22Rv1 (cell line): ENCODE measurements at regions not wholly inside any gene's neighbourhood (a gene's known extent, or its start where the extent isn't known, plus 50 kb on each side); places are given as distances from the start of the nearest gene placed in this dataset.

Source experiments
- H3K27ac ChIP-seq: fragments of 450-650 bp; 2 replicates; pipeline ENCODE4 v1.5.1; 2017
- ZFX ChIP-seq: fragments of 450-650 bp; IDR thresholded peaks from 2 replicates; pipeline ENCODE4 v1.6.1; 2017; ENCODE audit warnings: antibody characterized with exemption, borderline replicate concordance
- TF ChIP-seq, protein P1 (sequence below): fragments of 450-650 bp; IDR thresholded peaks from 2 replicates; pipeline ENCODE4 v1.5.1; 2017; ENCODE audit warnings: mild to moderate bottlenecking

GRCh38 chr6:92762443-92763273 lies 656.7 kb downstream of the EPHA7 start:
- TF ChIP-seq, protein P1, sequence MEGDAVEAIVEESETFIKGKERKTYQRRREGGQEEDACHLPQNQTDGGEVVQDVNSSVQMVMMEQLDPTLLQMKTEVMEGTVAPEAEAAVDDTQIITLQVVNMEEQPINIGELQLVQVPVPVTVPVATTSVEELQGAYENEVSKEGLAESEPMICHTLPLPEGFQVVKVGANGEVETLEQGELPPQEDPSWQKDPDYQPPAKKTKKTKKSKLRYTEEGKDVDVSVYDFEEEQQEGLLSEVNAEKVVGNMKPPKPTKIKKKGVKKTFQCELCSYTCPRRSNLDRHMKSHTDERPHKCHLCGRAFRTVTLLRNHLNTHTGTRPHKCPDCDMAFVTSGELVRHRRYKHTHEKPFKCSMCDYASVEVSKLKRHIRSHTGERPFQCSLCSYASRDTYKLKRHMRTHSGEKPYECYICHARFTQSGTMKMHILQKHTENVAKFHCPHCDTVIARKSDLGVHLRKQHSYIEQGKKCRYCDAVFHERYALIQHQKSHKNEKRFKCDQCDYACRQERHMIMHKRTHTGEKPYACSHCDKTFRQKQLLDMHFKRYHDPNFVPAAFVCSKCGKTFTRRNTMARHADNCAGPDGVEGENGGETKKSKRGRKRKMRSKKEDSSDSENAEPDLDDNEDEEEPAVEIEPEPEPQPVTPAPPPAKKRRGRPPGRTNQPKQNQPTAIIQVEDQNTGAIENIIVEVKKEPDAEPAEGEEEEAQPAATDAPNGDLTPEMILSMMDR = no peak
- TF ChIP-seq ZFX = no peak

DNA sequence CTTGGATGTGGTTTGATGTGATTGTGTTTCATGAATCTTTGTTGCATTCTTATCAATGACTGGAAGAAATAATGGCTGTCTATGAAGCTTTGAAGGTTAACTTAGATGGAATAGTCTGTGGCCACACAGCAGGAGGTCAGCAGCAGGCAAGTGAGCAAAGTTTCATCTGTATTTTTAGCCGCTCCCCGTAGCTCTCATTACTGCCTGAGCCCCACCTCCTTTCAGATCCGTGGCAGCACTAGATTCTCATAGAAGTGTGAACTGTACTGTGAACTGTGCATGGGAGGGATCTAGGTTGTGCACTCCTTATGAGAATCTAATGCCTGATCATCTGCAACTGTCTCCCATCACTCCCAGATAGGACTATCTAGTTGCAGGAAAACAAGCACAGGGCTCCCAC lies 660.2 kb downstream of the EPHA7 start:
- H3K27ac ChIP-seq = no peak overlapping the region
- TF ChIP-seq ZFX = no peak
- TF ChIP-seq, protein P1 = no peak

More at GRCh38 chr6:92762443-92763273, 656.7 kb downstream of the EPHA7 start:
- H3K27ac ChIP-seq = no peak overlapping the region

DNA sequence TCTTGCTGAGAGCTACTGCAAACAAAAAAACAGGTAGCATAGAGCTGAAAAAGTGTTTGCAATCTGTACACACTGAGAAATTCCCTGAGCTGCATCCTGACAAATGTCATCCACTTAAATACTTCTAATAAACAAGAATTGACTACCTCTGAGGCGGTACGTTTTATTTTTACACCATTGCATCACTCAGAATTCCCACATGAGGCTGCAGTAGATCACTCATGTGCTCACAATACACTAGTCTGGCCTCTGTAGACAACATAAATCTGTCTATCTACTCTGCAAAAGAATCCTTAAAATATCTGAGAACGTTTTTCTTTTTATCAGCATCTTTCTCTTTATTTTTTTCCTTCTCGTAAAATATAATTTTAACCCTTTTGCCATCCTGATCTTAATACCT lies 661.4 kb downstream of the EPHA7 start:
- no peak for TF ChIP-seq ZFX
- TF ChIP-seq, protein P1 = no peak
- H3K27ac ChIP-seq = no peak overlapping the region

DNA sequence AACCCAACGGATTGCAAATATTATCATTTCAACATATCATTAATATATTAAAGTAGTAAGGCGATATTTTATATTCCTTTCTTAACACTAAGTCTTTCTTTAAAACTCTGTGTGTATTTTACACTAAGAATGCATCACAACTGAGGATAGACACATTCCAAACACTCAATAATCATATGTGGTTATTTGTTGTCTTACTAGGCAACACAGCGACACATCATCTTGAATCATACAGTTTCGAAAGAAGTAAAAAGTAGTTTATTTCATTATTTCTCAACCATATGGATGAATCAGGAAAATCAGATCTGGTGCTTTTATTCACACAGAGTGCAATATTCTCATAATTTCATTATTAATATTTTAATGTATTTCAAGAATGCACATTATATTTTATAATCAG lies 662.4 kb downstream of the EPHA7 start:
- no peak for TF ChIP-seq ZFX
- TF ChIP-seq, protein P1 = no peak
- H3K27ac ChIP-seq = no peak overlapping the region

GRCh38 chr6:92753956-92754355 lies 665.4 kb downstream of the EPHA7 start:
- TF ChIP-seq ZFX = no peak
- TF ChIP-seq, protein P1 = no peak
- no peak overlapping the region for H3K27ac ChIP-seq

DNA sequence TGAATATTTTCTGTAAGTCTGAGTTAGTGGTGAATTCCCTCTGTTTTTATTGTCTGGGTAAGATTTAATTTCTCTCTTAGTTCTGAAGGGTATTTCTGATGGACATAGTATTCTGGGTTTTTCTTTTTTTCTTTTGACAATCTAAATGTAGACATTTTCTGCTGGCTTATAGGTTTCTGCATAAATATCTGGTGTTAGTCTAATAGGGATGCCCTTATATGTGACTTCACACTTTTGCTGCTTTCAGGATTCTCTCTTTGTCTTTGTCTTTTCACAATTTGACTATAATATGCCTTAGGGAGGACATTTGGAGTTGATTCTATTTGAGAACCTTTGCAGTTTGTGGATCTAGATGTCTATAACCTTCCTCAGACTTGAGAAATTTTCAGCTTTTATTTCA lies 667.2 kb downstream of the EPHA7 start:
- no peak for TF ChIP-seq ZFX
- TF ChIP-seq, protein P1 = no peak

DNA sequence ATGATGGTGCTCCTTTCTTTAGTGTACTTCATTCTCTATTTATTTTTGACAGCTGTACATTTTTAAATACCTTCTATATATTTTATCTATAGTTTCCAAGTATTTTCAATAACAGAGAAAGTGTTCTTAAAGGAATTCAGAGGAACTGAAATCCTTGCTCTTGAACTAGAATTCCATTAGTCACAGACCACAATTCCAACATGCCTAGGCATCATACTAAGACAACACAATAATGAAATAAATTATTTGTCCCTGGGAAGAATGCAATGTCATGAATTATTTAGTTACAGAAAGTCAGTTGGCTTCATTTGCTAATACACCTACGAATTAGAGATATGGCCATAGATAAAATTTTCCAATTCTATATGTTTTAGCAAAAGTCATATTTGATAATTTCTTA lies 671.2 kb downstream of the EPHA7 start:
- no peak overlapping the region for H3K27ac ChIP-seq
- TF ChIP-seq ZFX = no peak
- TF ChIP-seq, protein P1 = no peak

More for the DNA sequence above, 667.2 kb downstream of the EPHA7 start:
- no peak overlapping the region for H3K27ac ChIP-seq
